Ureter (tissue), 1 donor: ENCODE measurements at regions not wholly inside any gene's neighbourhood (a gene's known extent, or its start where the extent isn't known, plus 50 kb on each side); places are given as distances from the start of the nearest gene placed in this dataset.

ENCODE experiments used
- DNase-seq: peaks from one replicate; pipeline ENCODE4 v3.0.0-alpha.2; 2020; ENCODE audit warnings: low spot score
- donor health status: DM: yes; HTN: yes; CAD: no.

GRCh38 chr14:62006116-62006731 lies 244.0 kb downstream of the SNAPC1 start:
- DNase-seq, result no peak

DNA sequence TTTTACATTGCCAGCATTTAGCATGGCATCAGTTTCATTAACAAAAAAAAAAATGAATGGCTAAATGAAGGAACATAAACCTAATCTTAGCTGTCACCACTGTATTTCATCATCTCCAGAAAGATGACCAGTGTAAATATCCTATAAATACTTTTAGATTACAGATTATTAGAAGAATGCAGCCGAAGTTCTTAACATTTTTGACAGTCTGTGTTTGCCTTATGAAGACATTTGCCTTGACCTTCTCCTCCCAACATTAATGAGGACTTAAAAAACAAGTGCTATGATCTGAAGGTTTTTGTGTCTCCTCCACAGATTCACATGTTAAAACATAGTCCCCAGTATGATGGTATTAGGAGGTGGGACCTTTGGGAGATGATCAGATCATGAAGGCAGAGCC lies 253.0 kb downstream of the SNAPC1 start:
- no peak for DNase-seq

GRCh38 chr14:62015945-62016344 lies 253.7 kb downstream of the SNAPC1 start:
- no peak for DNase-seq

- DNase-seq, result no peak
These were observed 255.5 kb downstream of the SNAPC1 start for GRCh38 chr14:62017651-62018230.

GRCh38 chr14:62018606-62019005 lies 256.4 kb downstream of the SNAPC1 start:
- DNase-seq, result no peak

DNA sequence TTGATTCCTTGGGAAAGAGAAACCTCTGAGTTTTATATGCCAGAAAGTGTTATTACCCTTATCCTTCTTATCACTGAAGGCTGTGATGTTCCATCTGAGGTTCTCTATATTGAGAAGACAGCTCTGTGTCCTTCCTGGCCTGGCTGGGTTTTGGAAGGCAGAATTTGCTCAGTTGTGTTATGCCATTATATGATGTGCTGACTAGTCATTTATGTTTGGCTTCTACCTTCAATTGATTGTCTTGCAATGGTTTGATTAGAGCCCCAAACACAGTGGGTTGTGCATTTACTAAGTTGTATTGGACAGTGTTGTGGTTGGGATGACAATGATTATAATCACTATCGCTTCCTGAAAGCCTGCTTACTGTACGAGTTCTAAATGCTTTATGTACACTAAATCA lies 265.7 kb downstream of the SNAPC1 start:
- DNase-seq, result no peak

- DNase-seq, result no peak
These were observed 267.3 kb downstream of the SNAPC1 start for GRCh38 chr14:62029569-62029924.

- no peak for DNase-seq
These were observed 268.2 kb downstream of the SNAPC1 start for GRCh38 chr14:62030387-62030786.

- DNase-seq, result no peak
These were observed 269.3 kb downstream of the SNAPC1 start for GRCh38 chr14:62031504-62031903.

DNA sequence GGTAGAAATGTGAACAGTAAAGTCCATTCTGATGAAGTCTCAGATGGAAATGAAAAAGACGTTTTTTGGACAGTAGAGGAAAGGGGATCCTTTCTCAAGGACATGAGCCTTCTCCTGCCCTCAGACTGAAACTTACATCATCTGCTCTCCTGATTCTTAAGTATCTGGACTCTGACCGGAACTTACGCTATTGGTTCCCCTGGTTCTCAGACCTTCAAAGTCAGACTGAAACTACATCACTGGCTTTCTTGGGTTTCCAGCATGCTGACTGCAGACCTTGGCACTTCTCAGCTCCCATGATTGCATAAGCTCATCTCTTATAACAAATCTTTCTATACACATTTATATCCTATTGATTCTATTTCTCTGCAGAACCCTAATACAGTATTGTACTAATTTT lies 291.0 kb downstream of the SNAPC1 start:
- no peak for DNase-seq

DNA sequence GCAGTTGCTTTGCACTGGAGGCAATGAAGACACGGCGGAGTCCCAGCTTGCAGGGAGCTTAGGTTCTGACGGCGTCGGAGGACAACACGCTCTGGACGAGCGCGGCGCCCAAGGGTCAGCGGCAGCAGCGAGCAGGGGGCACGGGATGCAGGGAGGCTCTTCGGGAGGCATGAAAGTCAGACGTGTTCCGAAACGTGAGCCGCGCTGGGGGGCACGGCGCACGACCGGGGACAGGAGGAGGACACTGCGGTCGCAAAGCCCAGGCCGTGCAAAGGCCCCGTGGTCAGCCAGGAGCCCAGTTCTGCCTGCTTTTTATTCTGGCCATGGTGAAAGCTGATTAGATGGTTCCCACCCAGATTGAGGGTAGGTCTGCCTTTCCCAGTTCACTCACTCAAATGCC lies 294.6 kb downstream of the SNAPC1 start:
- DNase-seq, result no peak

- no peak for DNase-seq
These were observed 300.4 kb downstream of the SNAPC1 start for GRCh38 chr14:62062645-62063044.

GRCh38 chr14:62064751-62065323 lies 302.6 kb downstream of the SNAPC1 start:
- DNase-seq, result no peak

DNA sequence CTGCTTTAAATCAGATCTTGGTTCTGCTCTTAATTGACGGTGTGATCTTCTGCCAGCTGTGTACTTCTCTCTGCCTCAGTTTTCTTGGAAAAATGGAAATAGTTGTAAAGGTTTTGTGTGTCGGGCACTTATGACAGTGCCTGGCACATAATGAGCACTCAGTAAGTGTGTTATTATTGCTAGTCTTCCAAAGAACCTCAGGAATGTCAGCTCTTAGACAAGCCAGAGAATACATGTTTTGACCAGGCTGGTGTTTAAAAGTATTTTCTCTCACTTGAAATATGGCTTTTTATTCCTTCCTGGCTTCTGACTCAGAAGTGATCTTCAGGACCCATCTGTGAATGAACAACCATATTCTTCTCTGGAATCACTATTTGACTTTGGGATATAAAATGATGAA lies 304.1 kb downstream of the SNAPC1 start:
- DNase-seq, result no peak

- DNase-seq, result no peak
These were observed 308.8 kb downstream of the SNAPC1 start for GRCh38 chr14:62071039-62071438.

DNA sequence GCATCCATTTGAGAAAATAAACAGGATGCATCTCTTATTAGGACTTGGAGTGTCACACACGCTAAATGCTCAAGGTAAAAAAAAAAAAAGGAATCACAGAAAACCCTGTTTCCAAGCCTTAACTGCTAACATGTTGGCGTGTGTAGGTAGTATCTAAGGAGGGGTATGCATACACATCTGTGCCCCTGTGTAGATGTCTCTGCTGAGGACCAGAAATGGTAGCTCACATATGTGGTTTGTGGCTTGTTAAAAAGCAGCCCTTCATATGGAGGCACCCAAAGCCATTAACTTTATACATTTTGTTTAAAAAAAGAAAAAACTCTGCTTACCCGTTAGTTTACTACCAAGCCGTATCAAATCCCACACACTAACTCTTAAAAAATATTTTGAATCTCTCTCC lies 314.1 kb downstream of the SNAPC1 start:
- no peak for DNase-seq

GRCh38 chr14:62076825-62077605 lies 314.8 kb downstream of the SNAPC1 start:
- DNase-seq, result no peak

- DNase-seq, result no peak
These were observed 315.5 kb downstream of the SNAPC1 start for GRCh38 chr14:62077676-62078261.

- no peak for DNase-seq
These were observed 316.8 kb downstream of the SNAPC1 start for GRCh38 chr14:62079038-62079437.

DNA sequence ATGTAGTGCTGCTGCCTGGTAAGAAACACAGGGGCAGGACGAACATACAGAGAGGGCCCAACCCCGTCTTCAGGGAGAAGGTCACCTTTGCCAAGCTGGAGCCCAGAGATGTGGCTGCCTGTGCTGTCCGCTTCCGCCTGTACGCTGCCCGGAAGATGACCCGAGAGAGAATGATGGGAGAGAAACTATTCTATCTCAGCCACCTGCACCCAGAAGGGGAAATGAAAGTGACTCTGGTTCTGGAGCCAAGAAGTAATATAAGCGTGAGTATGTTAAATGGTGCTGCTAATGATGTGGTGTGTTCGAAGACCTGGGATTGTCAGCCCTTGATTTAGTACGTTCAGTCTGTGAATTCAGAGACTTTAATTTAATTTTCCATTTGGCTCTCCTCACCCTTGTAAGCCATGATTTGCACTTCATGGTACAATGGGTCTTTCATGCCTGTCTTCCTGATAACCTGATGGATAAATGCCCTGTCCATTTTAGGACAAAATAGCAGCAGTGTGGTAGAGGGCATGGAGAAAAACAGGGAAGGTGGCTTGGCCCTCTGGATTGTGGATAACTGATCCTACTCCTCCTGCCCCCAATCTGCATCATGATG lies 318.9 kb downstream of the SNAPC1 start:
- no peak for DNase-seq

GRCh38 chr14:62081951-62082350 lies 319.7 kb downstream of the SNAPC1 start:
- DNase-seq, result no peak

- no peak for DNase-seq
These were observed 320.6 kb downstream of the SNAPC1 start for GRCh38 chr14:62082779-62083178.
